Prostate gland (tissue), 2 donors: ENCODE measurements at regions not wholly inside any gene's neighbourhood (a gene's known extent, or its start where the extent isn't known, plus 50 kb on each side); places are given as distances from the start of the nearest gene placed in this dataset.
A peak's percentile ranks its signal among the peaks of the same experiment; 100 is the strongest.

Experiments used
- DNase-seq: peaks from one replicate; pipeline ENCODE4 v3.0.0-alpha.2; 2019; ENCODE audit warnings: low spot score
- H3K27ac ChIP-seq, 2 donors: fragments of 200-600 bp; sonication (generic); 2 replicates each; pipeline ENCODE4 v1.5.1; 2017 to 2019
- H3K27me3 ChIP-seq: fragments of 200-600 bp; sonication (generic); replicated peaks from 2 replicates; pipeline ENCODE4 v1.5.1; 2019; ENCODE audit not compliant: insufficient read depth
- H3K36me3 ChIP-seq, 2 donors: fragments of 200-600 bp; sonication (generic); 1 replicate in 1 of 2; 2 replicates in 1 of 2; pipeline versions ENCODE4 v1.5.1 to v1.8.1; 2017 to 2019
- H3K4me1 ChIP-seq: fragments of 200-600 bp; sonication (generic); replicated peaks from 2 replicates; pipeline ENCODE4 v1.5.1; 2019
- H3K4me3 ChIP-seq, 2 donors: fragments of 200-600 bp; sonication (generic); 2 replicates each; pipeline ENCODE4 v1.5.1; 2017 to 2019
- H3K9me3 ChIP-seq: fragments of 200-600 bp; sonication (generic); 2 replicates; pipeline ENCODE4 v1.5.1; 2017
- POLR2A ChIP-seq: fragments of 450-650 bp; IDR thresholded peaks from one replicate; pipeline ENCODE4 v1.6.1; 2016; ENCODE audit warnings: antibody characterized with exemption, mild to moderate bottlenecking
- POLR2AphosphoS5 ChIP-seq: sonication (generic); formaldehyde crosslinking; IDR thresholded peaks from one replicate; pipeline ENCODE4 v1.6.1; 2017; ENCODE audit warnings: antibody characterized with exemption
- WGBS: methylation state at CpG from one replicate; pipeline ENCODE4 v1.1.5; 2018; 5-methylcytosine and 5-hydroxymethylcytosine counted together
- intact Hi-C: fragments of 100-400 bp; cut with DNase I; formaldehyde crosslinking; loops from one replicate; pipeline ENCODE4 v1.14.2; 2022
- TF ChIP-seq, protein P1 (sequence below), 4 experiments: fragments of 200-600 bp in 2 of 4; fragments of 450-650 bp in 2 of 4; sonication (generic) in 2 of 4; IDR thresholded peaks; 1 replicate in 3 of 4; 2 replicates in 1 of 4; pipeline ENCODE4 v1.5.1; 2016 to 2019; ENCODE audit warnings: antibody characterized with exemption in 4 of 4, mild to moderate bottlenecking in 2 of 4, moderate library complexity in 2 of 4

DNA sequence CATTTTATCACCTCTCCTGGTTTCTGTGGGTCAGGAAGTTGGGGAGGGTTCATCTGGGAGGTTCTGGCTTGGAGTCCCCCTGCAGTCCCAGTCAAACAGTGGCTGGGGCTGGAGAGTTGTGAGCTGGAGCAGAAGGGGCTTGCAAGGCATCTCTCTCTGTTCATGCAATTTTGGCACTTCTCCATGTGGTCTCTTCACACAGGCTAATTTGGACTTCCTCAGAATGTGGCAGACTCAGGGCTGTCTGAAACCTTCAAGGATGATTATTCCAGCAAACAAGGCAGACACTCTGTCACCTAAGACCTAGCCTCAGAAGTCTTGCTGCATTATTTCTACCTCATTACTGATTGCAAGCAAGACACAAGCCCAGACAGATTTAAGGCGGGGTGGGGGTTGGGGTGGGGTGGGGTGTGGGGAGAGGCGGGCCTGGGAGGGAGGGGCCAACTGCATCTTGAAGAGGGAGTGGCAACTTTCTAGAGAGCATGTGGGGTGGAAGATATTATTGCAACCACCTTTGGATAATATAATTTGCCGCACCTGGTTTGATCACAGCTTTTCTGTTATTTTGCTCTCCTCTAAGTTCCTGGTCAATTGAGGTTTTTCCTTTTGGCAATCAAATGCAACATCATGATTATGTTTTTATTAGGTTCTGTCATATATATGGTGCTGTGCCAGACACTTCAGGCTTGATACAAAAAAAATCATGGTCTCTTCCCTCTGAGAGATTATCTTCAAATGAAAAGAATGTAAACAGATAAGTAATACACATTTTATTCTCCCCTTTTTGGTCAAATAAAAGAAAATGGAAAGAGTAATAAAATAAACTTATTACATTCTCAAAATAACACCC is 799.5 kb downstream of the RPA4 start:
- no peaks in the 10 kb centered on the region for H3K36me3 ChIP-seq
- no peaks in the 10 kb centered on the region for H3K9me3 ChIP-seq
- TF ChIP-seq POLR2AphosphoS5 (no peak), POLR2A (no peak)
- TF ChIP-seq, protein P1, sequence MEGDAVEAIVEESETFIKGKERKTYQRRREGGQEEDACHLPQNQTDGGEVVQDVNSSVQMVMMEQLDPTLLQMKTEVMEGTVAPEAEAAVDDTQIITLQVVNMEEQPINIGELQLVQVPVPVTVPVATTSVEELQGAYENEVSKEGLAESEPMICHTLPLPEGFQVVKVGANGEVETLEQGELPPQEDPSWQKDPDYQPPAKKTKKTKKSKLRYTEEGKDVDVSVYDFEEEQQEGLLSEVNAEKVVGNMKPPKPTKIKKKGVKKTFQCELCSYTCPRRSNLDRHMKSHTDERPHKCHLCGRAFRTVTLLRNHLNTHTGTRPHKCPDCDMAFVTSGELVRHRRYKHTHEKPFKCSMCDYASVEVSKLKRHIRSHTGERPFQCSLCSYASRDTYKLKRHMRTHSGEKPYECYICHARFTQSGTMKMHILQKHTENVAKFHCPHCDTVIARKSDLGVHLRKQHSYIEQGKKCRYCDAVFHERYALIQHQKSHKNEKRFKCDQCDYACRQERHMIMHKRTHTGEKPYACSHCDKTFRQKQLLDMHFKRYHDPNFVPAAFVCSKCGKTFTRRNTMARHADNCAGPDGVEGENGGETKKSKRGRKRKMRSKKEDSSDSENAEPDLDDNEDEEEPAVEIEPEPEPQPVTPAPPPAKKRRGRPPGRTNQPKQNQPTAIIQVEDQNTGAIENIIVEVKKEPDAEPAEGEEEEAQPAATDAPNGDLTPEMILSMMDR (IDR thresholded peaks at IDR 0.05): no peak
- DNase-seq: no peak
- intact Hi-C loops: no loop called here
- H3K27ac ChIP-seq: no peak overlapping the region
- WGBS: 66% methylated on average over 3 of the region's 3 CpGs
- no peaks in the 10 kb centered on the region for H3K4me1 ChIP-seq
- H3K4me3 ChIP-seq: no peak overlapping the region
- H3K27me3 ChIP-seq: no peaks in the 10 kb centered on the region

DNA sequence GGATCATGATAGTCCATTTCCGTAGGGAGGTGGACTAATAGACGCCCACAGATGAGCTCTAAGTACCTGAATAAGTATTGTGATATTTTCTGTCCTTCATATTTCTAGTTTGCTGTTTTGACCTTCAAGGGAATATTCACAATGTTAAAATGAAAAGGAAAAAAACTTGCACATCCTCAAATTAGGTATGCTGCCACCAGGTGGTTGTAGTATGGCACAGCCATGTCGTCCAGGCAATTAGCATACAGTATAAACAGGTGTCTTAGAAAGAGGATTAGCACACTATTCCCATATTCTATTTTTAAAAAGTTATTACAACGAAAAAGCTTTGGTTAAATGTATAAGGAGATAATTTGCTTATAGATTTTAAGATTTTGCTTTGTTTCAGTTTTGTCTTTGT is 802.0 kb downstream of the RPA4 start:
- H3K36me3 ChIP-seq: no peaks in the 10 kb centered on the region
- H3K4me1 ChIP-seq: no peaks in the 10 kb centered on the region
- 86% methylated on average over 4 of the region's 4 CpGs for whole genome bisulfite sequencing
- DNase-seq: no peak
- intact Hi-C loops: no loop called here
- H3K9me3 ChIP-seq: no peaks in the 10 kb centered on the region
- no peaks in the 10 kb centered on the region for H3K27me3 ChIP-seq
- TF ChIP-seq POLR2AphosphoS5: no peak
- TF ChIP-seq, protein P1 (IDR thresholded peaks at IDR 0.05): peak in 3 of 4 experiments; percentile 19 to 27 (median 21)
- no peak overlapping the region for H3K4me3 ChIP-seq
- H3K27ac ChIP-seq: no peak overlapping the region

DNA sequence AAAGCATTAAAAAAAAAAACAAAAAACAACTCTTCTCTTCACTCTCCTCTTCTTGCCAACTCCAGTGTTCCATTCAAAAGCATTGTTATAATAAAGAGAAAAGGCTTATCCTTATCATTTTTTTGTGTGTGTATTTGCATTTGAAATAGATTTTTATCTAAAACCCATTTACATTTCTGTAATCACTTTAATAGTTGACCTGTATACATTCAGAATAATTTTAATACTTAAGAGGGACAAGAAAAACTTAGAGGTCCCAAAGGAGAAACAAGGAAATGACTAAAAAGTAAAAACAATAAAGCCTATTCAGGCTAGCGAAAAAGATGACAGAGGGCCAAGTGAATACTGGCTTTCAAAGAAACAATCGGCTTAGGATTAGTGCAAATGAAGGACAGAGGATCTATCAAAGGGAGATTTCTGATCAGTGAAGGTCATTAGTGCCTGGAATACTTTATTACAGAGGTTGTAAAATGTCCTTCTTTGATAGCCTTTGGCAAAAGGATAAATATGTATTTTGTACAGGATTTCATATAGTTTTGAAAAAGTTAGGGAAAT is 808.3 kb downstream of the RPA4 start:
- Histone ChIP-seq H3K9me3 (no peaks in the 10 kb centered on the region), H3K27ac (no peak overlapping the region), H3K4me3 (no peak overlapping the region), H3K4me1 (no peaks in the 10 kb centered on the region), H3K27me3 (no peaks in the 10 kb centered on the region), H3K36me3 (no peaks in the 10 kb centered on the region)
- no peak for TF ChIP-seq POLR2AphosphoS5
- TF ChIP-seq POLR2A: no peak
- TF ChIP-seq, protein P1 (IDR thresholded peaks at IDR 0.05): no peak
- DNase-seq: no peak
- WGBS: 66% methylated on average over 2 of the region's 2 CpGs
- intact Hi-C loops: no loop called here

DNA sequence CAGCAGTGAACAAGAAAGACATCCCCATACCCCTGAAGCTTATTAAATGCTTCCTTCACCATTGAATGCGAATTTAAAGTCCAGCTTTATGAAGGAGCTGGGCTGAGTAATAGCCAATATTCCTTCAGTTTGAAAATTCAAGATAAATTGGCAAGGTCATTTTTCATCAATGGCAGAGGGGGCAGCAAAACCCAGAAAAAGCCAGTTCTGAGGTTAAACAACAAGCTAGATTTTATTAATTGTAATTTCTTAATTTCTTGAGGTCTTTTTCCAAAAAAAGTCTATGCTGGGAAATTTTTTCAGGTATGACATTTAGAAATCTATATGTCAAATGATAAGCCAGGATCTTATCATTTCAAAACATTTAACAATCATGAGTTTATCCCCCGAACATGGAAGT is 808.9 kb downstream of the RPA4 start:
- intact Hi-C loops: no loop called here
- H3K4me1 ChIP-seq: no peaks in the 10 kb centered on the region
- no peaks in the 10 kb centered on the region for H3K9me3 ChIP-seq
- no peak overlapping the region for H3K4me3 ChIP-seq
- H3K27ac ChIP-seq: no peak overlapping the region
- no peaks in the 10 kb centered on the region for H3K36me3 ChIP-seq
- TF ChIP-seq POLR2A (no peak), POLR2AphosphoS5 (no peak)
- TF ChIP-seq, protein P1 (IDR thresholded peaks at IDR 0.05): no peak
- DNase-seq: no peak
- no peaks in the 10 kb centered on the region for H3K27me3 ChIP-seq
- WGBS: 88% methylated on average over 2 of the region's 2 CpGs

DNA sequence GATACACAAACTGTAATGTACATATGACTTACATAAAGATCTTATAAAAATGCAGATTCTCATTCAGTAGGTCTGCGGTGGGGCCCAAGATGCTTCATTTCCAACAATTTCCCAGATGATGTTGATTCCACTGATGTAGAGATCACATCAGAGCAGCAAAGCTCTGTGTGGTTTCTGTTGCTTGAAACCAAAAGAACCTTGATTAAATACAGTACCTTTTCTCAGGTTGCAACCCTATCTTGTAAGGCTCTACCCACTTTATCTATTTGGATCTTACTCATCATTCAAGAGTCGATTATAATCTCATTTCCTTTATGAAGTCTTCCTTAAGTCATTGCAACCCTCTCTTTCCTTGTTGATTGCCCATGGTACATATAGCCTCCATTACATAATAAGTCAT is 816.8 kb downstream of the RPA4 start:
- no peak for DNase-seq
- intact Hi-C loops: no loop called here
- no peaks in the 10 kb centered on the region for H3K9me3 ChIP-seq

More for the DNA sequence above, 816.8 kb downstream of the RPA4 start:
- TF ChIP-seq, protein P1 (IDR thresholded peaks at IDR 0.05): no peak
- TF ChIP-seq POLR2A: no peak
- no peak for TF ChIP-seq POLR2AphosphoS5
- WGBS: 90% methylated on average over 2 of the region's 2 CpGs
- Histone ChIP-seq H3K4me3 (no peak overlapping the region), H3K27me3 (no peaks in the 10 kb centered on the region), H3K36me3 (no peaks in the 10 kb centered on the region), H3K27ac (no peak overlapping the region), H3K4me1 (no peaks in the 10 kb centered on the region)
